Frontal cortex (tissue), 3 donors: ENCODE measurements at regions not wholly inside any gene's neighbourhood (a gene's known extent, or its start where the extent isn't known, plus 50 kb on each side); places are given as distances from the start of the nearest gene placed in this dataset.
"Not testable (repeated sequence)": the region's sequence is repeated elsewhere in the genome, so short reads cannot be mapped to it uniquely, and the experiment has no call there.

Experiments
- DNase-seq, 2 donors: peaks; one replicate each; pipeline ENCODE4 v3.0.0; 2012; ENCODE audit warnings: low spot score in 2 of 2
- FAIRE-seq: peaks from 2 replicates; lab custom pipeline; 2012; peaks lifted over from hg19 to GRCh38; lab: Jason Lieb, UNC
- donor health status: control.
- donor health status: control.
- donor health status: control.

DNA sequence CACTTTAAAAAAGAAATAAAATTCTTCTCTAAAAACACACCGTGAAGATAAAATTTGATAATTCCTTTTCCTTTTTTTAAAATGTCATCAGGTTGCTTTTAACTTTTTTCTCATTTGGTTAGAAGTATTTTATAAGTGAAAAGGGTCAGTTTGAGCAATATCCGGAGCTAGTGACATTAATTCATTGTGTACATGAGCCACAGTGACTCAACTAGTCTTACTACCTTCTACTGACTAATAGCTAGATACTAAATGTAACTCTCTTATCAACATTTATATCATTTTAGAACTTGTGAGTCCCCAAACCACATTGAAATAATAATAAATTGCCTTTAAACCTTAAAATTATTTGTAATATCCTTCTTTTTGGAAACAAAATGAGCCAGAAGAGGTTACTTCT lies 101.2 kb upstream of the ZBTB20 start:
- DNase-seq: no peak
- no peak for FAIRE-seq

DNA sequence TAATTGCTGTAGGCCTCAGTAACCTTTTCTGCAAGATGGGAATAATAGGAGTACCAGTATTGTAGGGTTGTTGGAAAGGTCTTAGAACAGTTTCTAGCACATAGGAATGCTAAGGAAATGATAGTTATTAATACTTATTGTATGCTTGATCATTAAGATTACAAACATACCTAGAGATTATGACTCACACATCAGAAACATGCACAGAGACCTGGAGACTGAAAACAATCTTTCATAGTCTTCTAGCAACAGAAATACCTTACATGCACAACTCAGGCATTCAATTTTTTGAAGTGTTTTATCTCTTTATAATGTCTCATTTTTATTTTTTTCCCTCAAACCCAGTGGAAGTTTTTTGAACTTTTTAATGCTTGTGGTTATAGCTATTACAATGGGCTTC lies 104.4 kb upstream of the ZBTB20 start:
- FAIRE-seq: no peak
- DNase-seq: no peak

DNA sequence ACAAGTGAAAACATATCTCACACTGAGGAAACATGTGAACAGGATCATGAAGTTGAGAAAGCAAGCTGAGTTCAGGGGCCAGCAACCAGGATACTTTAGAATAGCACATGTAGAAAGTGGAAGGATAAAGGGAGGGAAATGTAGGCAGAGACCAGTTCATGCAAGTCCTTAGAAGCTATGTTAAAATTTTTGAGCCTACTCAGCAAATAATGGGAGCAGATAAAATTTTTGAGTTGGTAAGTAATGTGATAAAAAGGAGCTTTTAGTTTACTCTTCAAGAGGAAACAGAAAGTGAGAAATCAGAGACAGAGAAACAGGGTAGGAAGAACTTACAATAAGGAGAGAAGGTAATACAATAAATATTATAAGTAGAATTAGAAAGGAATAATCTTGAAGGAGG lies 105.6 kb upstream of the ZBTB20 start:
- no peak for FAIRE-seq

DNA sequence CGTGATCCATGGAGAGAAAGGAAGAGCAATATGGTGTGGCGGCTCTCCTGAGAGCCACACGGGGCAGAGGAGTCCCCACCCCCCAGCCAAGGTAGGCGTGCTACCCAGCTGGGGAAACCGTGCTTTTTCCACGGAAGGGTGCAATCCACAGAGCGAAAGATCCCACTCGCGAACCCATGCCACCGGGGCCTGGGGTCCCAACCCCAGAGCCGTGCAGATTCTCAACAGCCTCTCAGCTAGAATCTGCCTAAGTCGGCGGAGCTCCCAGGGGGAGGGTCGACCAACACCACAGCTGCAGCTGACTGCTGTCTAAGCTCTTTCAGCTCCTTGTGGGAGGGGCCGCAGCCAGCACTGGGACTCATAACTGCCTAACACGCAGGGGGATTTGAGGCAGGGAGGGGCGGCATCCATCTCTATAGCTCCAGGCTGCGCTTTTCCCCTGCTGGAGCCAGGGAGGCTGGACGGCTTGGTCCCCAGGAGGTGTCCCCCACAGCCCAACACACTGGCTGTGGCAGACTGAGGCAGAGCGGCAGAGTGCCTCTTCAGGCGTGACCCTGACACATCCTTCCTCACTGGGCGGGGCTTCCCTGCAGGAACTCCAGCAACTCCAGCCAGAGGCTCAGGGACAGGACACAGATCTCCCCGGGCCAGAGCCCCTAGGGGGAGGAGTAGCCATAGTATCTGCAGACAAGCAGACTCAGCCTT lies 107.6 kb upstream of the ZBTB20 start:
- FAIRE-seq (no peak), DNase-seq (no peak)

More for the DNA sequence above, 105.6 kb upstream of the ZBTB20 start:
- DNase-seq: no peak

DNA sequence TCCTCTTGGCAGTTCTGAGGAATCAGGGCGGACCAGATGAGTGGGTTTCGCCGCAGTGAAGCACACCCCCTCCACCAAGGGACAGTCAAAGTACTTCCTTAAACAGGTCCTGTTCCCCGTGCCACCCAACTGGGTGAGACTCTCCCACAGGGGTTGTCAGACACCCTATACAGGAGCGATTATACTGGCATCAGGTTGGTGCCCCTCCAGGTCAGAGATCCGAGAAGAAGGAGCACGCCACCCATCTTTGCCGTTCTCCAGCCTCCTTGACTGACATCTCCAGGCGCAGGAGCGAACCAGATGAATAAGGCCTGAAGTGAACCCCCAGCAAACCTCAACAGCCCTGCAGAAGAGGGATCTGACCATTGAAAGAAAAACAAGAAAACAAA lies 108.1 kb upstream of the ZBTB20 start:
- FAIRE-seq (no peak), DNase-seq (no peak)

DNA sequence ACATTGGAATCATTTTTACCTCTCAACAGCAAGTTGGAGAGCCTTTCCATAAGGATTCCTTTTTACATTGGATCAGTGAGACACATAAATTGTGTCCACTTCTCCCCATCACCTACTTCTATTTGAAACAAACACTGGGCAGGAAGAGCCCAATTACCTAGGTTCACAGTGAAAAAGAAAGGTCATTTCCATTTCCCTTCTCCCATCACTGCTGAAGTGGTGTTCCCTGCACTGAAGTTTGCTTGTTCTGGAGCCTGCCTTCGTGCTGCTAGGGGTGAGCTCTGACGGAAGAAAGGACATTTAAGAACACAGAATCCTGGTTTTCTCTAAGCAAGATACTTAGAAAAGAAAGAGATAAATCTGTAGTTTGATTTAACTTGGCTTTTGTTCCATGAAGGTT lies 123.8 kb upstream of the ZBTB20 start:
- DNase-seq: no peak
- no peak for FAIRE-seq

DNA sequence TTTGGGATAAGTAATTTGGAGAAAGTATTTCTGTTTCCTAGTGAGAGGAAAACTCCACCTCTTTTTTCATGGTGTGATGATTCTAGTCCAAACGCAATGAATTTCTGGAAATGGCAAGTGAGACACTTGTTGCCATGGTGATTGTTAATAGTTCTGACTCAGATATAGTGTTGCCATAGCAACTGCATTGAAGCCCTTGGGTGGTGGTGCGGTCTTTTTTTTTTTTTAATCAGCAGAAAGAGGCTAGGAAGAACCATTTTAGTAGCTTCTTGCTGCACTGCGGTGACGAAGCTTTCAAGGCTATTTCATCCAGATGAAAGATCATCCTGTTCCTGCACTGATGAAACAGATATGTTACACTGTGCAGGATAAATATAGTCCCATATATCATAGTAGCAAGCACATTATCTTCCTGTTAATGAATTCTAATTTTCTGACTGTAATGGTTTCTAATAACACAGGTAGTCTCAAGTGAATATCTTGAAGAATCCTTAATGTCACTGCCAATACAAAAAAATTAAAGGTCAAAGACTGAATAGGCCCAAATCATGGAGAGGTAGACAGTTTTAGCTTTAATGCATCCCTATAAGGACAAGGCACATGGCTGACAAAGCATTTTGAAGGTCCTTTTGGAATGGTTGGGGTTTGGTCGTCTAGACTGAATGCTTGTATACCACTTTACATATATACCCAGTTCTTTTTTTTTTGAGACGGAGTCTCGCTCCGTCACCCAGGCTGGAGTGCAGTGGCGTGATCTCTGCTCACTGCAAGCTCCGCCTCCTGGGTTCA lies 125.1 kb upstream of the ZBTB20 start:
- FAIRE-seq: no peak
- peak in 1 of 2 donors; percentile 23 for DNase-seq

DNA sequence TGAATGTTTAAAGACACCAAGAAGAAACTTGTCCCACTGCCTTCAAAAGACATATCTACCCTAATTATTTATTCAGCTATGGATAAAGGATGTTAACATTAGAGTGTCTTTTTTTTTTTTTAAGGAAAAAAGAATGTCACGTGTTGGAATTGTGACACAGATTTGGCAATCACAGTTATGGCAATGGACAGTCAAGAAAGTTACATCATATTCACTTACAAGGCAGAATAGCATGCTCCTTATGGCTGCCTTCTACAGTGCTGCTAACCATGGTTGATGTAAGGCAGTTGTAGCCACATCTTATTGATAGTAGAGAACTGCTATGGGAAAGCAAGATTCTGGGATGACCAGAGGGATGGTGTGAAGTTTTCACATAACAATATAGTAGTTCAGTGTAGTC lies 128.8 kb upstream of the ZBTB20 start:
- no peak for FAIRE-seq
- DNase-seq: no peak

DNA sequence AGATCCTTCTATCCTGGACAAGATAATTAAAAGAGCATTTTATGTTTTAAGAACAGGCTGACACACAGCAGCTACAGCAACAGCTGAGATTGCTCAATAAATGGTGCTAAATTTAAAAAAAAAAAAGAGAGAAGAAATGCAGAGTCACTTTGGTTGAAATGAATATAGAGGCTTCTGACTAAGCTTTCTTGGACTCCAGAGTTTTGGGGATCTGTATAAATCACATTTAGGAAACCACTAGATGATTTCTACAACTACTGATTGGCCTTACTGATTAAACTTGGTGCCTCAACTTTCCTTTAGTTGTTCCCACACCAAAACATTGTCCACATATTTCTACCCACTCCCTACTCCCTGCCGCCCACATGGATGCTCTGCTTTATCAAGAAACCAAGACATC lies 132.9 kb upstream of the ZBTB20 start:
- FAIRE-seq (no peak), DNase-seq (no peak)

DNA sequence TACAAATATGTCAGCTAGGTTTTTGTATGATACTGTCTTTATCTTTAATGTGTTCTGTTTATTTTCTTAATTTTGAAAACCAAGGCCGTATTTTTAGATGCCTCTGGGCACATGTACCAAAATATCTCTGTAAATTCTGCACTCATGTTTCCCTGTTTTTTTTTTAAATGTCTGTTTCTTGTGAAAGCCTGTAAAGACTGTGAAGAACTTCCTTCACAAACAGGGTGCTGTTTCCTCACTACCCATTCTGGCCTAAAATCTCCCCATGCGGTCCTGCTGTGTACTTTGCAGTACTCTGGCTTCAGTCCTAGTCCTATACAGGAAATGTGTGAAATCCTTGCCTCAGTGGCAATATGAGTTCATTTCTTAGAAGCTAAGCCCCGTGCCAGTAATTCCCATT lies 133.4 kb upstream of the ZBTB20 start:
- DNase-seq (no peak), FAIRE-seq (no peak)

DNA sequence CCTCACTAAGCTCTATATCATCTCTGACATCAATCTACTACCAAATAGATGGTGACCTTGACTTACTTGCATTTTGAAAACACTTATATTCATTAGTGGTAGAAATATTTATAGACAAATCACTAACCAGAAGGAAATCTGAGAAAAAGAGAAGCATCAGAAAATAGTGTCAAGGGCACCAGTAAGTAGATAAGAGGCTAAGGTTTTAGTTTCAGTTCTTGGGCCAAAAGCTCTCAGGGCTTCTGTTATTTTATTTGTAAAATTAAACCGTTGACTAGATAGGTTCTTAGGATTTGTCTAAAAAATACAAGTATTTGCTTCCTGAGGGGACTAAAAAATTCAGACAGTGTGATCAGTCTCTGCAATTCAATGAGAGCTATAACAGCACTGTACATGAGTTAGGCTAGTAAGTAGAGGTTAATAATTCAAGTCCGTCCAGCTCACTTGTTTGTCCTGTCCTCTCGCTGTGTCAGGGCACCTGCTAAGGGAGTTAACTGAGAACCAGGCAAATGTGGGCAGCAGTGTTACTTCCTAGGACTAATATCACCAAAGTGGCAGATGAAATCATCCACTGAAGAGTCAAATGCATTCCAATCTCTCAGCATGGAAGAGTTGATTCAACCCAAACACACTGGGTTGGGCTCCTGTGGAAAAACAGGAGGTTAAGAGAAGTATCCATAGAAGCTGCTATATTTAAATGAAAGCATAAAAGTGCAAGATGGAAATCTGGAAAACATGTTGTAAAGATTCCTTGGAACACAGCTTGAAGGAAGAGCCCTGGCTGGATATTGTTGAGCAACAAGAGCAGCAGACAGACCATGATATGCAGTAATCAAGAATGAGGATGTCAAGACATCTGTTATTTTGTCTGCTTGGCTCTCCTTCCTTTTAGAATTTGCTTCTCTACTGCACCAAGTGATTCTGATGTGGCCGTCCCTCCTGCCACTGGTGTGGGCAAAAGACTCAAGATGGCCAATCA lies 134.9 kb upstream of the ZBTB20 start:
- no peak for DNase-seq
- FAIRE-seq: no peak

DNA sequence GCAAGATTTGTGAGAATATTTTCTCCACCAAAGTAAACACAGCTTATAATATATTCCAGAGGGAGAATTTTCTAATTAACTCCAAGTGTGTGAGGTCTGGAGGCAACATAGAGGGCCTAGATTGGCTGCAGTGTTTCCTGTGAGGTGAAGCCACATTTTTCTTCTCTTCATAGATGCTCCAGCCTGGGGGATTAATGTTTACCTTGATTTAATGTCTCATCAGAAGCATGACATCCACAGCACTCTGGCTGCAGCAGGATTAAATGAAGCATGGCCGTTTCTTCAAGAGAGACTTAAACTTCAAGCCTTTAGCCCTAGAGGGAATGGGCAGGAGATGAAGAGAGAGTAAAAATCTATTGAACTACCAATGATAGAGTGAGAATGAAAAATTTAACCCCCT lies 137.9 kb upstream of the ZBTB20 start:
- no peak for DNase-seq
- FAIRE-seq: no peak

DNA sequence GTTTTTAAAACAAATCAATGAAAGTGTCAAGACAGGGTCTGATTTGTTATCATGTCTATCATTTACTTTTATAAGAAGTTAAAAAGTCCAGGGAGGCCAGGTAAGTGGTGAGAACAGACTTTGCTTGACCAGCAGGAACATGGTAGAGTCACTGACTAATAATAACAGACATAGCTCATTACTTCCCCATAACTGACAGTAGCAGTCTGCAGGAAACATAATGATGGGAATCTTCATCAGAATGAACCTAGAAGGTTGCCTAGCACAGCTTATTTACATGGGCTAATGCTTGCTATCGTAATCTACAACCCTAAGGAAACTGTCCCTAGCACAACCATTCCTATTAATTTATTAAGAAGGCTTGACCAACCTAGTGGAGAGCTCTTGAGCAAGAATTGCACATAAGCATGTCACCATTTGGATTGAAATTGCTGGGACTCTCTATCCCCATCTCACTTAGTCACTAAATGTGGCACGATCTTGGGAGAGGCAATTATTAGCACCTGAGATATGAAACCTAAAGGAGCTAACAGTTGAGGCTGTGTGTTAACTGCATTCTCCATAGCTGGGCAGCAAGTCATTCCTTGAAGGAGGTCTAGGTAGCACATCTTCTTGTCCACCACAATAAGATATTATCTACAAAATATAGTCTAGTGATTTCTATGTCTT lies 139.6 kb upstream of the ZBTB20 start:
- DNase-seq (no peak), FAIRE-seq (no peak)

DNA sequence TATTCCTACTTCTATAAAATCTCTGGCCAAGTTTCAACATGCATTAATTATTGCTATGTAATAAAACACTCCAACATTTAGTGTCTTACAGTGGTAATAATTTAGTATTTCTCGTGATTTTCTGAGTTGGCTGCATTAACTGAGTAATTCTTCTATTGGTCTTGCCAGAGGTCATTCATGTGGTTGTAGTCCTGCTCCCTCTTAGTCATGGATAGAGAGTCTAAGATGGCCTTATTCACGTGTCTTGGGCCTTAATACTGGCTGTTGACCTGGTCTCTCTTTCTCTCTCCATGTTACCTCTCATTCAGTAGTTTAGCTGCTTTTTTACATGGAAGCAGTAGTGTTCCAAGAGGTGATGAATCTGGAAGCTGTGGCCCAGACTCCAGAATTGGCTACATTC lies 140.1 kb upstream of the ZBTB20 start:
- DNase-seq: no peak
- no peak for FAIRE-seq

DNA sequence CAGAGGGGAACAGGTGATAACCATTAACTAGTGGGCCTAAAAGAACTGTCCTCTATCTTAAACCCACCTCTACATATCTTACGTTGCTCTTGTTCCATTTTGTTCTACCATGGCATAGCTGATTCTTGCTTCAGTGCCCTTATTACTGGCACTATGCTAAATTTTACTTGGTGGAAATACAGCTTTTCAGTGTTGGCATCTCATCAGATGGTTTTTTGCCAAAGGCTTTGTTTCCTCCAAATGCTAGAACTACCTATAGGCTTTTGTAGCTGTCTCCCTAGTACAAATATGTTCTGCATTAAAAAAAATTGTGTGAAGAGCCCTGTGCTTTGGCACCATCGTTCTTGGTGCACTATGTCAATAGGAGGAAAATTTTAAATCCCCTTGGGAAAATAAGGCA lies 145.0 kb upstream of the ZBTB20 start:
- no peak for FAIRE-seq

DNA sequence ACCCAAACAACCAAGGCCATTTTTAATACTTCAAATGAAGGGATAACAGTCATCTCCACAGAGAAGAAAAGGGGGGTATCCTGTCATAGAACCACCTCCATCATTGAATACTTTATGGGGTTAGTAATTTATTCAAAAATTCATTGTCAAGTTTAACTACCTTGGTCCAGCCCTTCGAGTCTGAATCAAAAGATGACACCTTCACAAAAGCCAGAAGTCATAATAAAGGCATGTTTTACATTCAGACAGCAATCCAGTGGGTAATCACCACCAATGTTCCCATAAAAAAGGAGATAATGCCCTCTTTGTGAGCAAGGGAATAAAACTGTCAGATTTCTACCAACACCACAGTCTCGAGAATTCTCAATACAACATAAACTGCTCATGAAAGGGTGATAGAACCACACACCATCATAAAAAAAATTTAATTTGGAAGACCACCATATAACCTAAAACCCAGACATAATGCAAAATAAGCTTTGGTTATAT lies 145.6 kb upstream of the ZBTB20 start:
- no peak for FAIRE-seq
- no peak for DNase-seq

More for the DNA sequence above, 145.0 kb upstream of the ZBTB20 start:
- no peak for DNase-seq

DNA sequence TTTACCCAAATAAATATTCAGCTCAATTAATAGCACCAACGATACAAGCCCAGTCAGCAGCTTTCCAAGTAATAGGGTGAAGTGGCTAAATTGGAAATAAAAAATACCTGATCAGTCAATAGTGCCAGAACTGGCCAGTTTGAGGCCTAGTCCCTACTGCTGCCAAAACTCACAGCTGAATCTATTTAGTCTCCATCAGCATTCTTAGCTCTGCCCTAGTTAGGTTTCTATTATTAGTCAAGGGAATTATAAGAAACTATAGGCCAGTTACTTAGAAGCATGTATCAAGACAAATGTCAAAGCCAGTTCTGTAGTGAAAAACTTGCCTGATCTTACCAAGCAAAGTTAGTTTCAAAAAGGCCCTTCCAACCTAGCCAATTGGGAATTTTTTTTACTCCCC lies 146.2 kb upstream of the ZBTB20 start:
- DNase-seq (no peak), FAIRE-seq (no peak)

DNA sequence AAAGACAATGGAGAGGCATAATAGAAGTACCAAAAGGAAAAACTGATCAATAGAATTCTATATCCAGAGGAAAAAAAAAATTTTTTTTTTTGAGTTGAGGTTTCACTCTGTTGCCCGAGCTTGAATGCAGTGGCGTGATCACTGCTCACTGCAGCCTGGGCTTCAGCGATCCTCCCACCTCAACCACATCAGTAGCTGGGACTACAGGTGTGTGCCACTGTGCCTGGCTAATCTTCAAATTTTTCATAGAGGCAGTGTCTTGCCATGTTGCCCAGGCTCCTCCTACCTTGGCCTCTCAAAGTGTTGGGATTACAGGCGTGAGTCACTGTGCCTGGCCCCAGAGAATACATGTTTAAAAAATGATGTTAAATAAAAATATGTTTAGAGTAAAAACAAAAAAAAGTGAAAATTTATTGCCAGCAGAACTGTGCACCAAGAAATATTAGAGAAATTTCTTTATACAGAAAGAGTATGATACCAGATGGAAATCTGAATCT lies 154.3 kb upstream of the ZBTB20 start:
- DNase-seq (no peak), FAIRE-seq (no peak)

DNA sequence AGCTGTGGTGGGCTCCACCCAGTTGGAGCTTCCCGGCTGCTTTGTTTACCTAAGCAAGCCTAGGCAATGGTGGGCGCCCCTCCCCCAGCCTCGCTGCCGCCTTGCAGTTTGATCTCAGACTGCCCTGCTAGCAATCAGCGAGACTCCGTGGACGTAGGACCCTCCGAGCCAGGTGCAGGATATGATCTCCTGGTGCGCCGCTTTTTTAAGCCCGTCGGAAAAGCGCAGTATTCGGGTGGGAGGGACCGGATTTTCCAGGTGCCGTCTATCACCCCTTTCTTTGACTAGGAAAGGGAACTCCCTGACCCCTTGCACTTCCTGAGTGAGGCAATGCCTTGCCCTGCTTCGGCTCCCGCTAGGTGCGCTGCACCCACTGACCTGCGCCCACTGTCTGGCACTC lies 170.9 kb upstream of the ZBTB20 start:
- not testable (repeated sequence) for DNase-seq

DNA sequence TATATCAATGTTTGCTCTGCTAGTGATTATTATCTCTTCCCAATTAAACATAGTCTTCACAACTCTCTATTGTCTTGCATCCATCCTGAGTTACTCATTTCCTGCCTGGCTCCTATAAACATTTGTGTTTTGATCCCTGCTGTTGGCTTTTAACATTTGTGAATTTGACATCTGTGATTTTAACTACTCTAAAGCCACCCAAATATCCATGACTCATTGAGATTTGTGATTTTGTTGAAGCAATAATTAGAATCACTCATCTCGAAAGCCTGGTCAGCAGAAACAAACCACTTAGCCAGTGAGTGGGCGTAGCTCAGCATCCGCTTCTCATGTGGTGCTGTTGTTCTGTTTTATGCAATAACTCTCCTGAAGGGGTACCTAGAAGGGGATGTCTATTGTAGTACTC lies 174.3 kb upstream of the ZBTB20 start:
- FAIRE-seq: no peak
- DNase-seq: no peak

More for the DNA sequence above, 170.9 kb upstream of the ZBTB20 start:
- not testable (repeated sequence) for FAIRE-seq
